Adipocyte (in vitro differentiated cells): ENCODE measurements at regions not wholly inside any gene's neighbourhood (a gene's known extent, or its start where the extent isn't known, plus 50 kb on each side); places are given as distances from the start of the nearest gene placed in this dataset.
"Not testable (repeated sequence)": the region's sequence is repeated elsewhere in the genome, so short reads cannot be mapped to it uniquely, and the experiment has no call there.

Experiments
- DNase-seq: peaks from one replicate; pipeline ENCODE4 v3.0.0-alpha.2; 2015; ENCODE audit warnings: low read depth
- H3K27me3 ChIP-seq: replicated peaks from 2 replicates; pipeline ENCODE4 v1.7.0; 2013; ENCODE audit warnings: mild to moderate bottlenecking, low read length, moderate library complexity; ENCODE audit not compliant: control insufficient read depth, insufficient read depth
- H3K36me3 ChIP-seq: 2 replicates; pipeline ENCODE4 v1.7.0; 2013; ENCODE audit warnings: low read length, mild to moderate bottlenecking, moderate library complexity; ENCODE audit not compliant: control insufficient read depth, insufficient read depth, severe bottlenecking
- H3K4me1 ChIP-seq: 2 replicates; pipeline ENCODE4 v1.7.0; 2013; ENCODE audit warnings: mild to moderate bottlenecking, low read length, moderate library complexity; ENCODE audit not compliant: control insufficient read depth, insufficient read depth
- H3K4me3 ChIP-seq: 2 replicates; pipeline ENCODE4 v1.7.0; 2013; ENCODE audit warnings: mild to moderate bottlenecking, low read length, moderate library complexity
- H3K9ac ChIP-seq: 2 replicates; pipeline ENCODE4 v1.7.0; 2013; ENCODE audit warnings: mild to moderate bottlenecking, low read length, moderate library complexity
- H3K9me3 ChIP-seq: 2 replicates; pipeline ENCODE4 v1.7.0; 2013; ENCODE audit warnings: mild to moderate bottlenecking, low read length, moderate library complexity; ENCODE audit not compliant: control insufficient read depth

DNA sequence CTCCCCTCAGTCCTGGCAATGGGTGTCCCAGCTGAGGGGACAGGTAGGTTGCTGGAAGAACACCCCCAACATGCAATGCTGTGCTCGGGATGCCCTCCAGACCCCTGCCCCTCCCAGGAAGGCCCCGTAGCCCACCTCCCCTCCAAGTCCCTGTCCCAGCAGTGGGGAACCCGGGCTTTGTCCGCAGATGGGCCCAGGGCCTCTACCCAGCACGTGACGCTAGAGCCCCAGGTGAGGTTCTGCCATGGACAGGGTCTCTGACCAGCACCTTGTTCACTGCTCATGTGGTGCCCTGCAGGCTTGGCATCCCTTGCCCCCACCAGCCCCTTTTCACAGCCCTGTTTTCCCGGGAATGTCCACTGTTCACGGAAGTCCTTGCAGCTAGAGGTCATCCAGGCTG lies 220.0 kb upstream of the SGCG start:
- Histone ChIP-seq H3K9me3 (no peaks in the 10 kb centered on the region), H3K27me3 (no peaks in the 10 kb centered on the region), H3K4me1 (no peaks in the 10 kb centered on the region), H3K4me3 (no peak overlapping the region), H3K36me3 (no peaks in the 10 kb centered on the region), H3K9ac (no peak overlapping the region)
- no peak for DNase-seq

DNA sequence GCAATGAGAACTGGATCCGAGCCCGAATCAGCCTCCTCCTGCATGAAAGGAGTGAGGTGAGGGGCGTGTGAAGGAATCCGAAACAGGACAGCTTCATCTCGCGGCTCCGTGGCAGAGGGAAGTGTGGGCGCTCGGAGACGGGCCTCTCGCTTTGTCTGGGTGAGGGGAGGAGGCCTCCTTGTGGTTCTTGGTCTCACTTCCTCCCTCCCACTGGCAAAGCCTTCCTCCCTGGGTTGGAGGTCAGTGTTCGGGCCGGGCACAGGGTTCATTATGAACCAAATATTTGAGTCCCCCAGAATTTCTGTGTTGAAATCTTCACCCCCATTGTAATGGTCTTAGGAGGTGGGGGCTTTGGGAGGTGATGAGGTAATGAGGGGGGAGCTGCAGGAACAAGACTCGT lies 219.4 kb upstream of the SGCG start:
- not testable (repeated sequence) for H3K9me3 ChIP-seq, H3K36me3 ChIP-seq, DNase-seq

DNA sequence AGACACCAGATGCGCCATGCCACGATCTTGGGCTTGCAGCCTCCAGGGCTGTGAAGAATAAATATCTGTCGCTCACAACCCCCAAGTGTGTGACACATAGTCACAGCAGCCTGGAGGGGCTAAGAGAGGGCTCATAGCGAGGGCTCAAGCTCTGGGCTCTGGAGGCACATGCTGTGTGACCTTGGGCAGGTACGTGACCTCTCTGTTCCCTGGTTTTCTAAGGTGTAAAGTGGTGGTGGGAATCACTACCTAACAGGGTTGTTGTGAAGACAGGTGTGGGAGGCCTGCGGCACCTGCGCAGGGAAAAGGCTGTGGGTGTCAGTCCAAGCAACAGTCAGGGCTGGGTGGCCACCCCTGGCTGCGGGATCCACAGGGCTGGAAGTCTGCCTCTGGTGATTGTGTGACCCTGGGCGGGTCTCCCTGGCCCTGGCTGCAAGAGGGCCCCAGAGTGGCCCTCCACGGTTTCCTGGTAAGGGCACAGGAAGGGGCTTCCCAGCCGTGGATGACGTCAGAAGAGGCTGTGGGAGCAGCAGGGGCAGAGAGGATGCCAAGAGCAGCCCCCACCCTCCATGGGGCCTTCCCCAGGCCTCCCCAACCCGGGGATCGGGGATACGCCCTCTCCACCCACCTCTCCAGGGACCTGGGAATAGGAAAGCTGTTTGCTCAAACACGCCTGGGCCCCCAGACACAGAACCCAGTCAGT lies 218.8 kb upstream of the SGCG start:
- Histone ChIP-seq H3K4me3 (no peak overlapping the region), H3K27me3 (no peaks in the 10 kb centered on the region), H3K9me3 (no peaks in the 10 kb centered on the region), H3K9ac (no peak overlapping the region), H3K4me1 (no peaks in the 10 kb centered on the region), H3K36me3 (no peaks in the 10 kb centered on the region)
- DNase-seq, result no peak

More for the DNA sequence above, 219.4 kb upstream of the SGCG start:
- H3K4me1 ChIP-seq, H3K4me3 ChIP-seq, H3K27me3 ChIP-seq, H3K9ac ChIP-seq: not testable (repeated sequence)

DNA sequence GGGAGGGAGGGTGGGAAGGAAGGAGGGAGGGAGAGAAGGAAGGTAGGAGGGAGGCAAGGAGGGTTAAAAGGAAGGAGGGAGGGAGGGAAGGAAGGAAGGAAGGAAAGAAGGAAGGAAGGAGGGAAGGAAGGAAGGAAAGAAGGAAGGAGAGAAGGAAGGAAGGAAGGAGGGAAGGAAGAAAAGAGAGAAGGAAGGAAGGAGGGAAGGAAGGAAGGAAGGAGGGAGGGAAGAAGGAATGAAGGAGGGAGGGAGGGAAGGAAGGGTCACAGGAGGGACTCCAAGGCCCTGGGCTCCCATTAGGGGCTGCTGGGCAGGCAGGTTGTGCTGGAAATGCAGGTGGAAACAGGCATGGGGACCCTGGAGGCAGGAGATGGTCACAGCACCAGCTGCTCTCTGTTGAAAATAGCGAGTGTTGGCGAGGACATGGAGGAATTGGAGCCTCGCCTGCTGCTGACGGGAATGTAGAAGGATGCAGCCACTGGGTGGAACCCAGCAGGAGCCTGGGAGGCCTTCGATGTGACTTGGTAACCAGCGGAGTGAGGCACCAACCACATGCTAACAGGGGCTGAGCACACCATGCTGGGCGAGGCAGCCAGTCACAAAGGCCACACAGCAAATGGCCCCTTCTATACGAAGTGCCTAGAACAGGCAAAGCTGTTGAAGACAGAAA lies 217.3 kb upstream of the SGCG start:
- H3K4me1 ChIP-seq, H3K9me3 ChIP-seq, H3K36me3 ChIP-seq, H3K4me3 ChIP-seq, H3K27me3 ChIP-seq, DNase-seq, H3K9ac ChIP-seq: not testable (repeated sequence)

DNA sequence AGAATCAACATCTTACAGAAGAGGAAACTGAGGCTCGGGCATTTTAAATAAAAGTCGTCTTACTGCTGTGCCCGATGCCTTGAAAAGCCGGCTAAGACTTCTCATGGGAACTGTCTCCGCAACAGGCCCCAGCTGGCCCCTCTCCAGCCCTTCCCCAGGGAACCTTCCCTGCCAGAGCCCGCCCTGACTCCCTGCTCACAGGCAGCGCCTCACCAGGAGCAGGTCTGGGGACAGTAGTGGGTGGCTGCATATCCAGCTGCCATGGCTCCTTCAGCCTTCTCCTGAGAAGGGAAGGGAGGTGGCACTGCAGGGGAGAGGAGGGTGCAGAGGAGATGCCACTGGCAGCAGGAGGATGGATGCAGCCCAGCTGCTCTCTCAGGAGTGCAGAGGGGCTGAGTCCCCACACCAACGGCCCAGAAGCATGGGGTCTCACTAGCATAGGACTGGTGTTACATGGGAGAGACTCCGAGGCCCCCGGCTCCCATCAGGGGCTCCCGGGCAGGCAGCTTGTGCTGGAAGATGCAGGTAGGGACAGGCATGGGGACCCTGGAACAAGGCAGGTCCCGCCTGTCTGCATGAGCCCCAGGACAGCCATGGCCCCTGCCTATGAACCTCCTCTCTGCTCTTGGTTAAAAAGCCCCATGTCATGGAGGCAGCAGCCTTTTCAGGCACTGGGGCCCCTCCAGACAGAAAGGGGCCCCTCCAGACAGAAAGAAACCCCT lies 216.4 kb upstream of the SGCG start:
- H3K9me3 ChIP-seq, result no peaks in the 10 kb centered on the region
- no peak overlapping the region for H3K9ac ChIP-seq
- H3K4me3 ChIP-seq, result no peak overlapping the region
- no peaks in the 10 kb centered on the region for H3K36me3 ChIP-seq
- H3K27me3 ChIP-seq, result peaks cover 10% of the 10 kb centered on the region
- DNase-seq, result no peak
- H3K4me1 ChIP-seq, result no peaks in the 10 kb centered on the region

DNA sequence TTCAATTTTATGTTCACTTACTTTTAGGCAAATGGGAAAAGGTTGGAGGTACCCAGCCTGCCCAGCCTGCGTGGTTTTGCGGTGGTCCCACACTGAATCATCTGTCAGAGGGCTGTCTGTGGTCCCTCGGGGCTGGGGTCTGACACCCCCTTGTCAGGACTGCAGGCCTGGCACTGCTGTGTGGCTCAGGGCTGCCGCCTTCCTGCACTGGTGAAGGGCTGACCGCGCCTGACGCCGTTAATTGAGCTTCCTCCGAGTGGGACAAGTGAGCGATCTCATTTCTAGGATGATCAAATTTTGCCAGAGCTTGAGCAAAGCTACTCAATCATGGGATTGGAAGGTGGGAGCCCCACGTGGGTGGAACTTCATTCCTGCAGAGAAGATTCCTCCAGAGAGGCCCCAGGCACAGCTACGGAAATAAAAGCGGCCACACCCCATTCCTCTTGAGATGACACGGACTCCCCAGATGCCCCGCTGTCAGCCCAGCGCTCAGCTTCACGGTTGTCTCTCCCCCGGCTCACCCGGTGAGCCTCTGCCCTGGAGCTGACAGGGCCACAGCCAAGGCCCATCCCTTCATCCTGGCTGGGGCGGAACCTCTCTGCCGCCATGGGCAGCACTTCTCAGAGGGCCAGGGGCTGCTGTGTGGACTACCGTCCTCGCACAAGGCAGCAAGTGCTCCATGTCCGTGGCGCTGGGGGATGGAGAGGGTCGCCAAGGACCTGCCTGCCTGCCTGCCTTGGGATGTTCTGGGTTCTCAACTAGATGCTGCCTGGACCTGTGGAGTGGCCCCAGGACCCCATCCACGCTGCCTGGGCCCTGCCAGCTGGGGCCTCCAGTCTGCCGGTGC lies 215.5 kb upstream of the SGCG start:
- H3K9ac ChIP-seq, DNase-seq, H3K4me1 ChIP-seq, H3K4me3 ChIP-seq, H3K9me3 ChIP-seq, H3K36me3 ChIP-seq, H3K27me3 ChIP-seq: not testable (repeated sequence)

DNA sequence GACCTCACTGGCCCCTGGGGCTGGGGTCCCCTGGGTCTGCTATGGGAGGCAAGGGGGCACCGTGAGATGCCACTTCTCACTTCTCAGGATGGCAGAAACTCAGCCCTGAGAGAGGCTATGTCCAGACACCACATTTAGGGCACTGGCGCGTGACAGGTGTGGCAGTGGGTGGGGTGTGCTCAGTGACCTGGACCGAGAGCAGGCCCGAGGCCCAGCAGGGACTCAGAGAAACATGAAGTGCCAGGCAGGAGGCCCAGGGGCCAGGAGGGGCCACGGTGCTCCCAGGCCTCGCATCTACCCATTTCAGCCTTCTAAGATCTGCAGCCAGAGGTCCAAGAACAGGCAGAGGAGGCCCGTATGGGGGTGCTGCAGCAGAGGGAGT lies 214.9 kb upstream of the SGCG start:
- not testable (repeated sequence) for H3K4me1 ChIP-seq, H3K27me3 ChIP-seq, H3K4me3 ChIP-seq, H3K9me3 ChIP-seq, H3K36me3 ChIP-seq, DNase-seq, H3K9ac ChIP-seq

DNA sequence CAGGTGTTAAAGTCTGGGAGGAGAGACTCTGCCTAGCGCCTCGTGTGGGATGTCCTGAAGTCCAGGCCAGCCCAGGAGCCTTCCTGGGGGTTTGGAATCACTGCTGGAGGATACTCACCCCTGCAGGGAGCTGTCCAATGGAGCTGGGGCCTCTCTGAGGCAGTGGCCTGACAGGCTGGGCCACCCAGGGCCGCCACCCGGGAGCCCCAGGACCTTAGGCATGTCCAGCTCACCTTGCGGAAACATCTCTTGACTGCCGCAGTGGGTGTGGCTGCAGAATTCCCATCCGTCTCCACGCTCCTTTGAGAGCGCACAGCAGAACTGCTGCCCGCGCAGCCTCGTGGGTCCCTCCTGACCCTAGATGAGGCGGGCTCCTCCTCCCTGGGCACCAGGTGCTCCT lies 214.0 kb upstream of the SGCG start:
- not testable (repeated sequence) for H3K4me3 ChIP-seq, H3K4me1 ChIP-seq, H3K36me3 ChIP-seq, H3K9me3 ChIP-seq, H3K9ac ChIP-seq, H3K27me3 ChIP-seq, DNase-seq

DNA sequence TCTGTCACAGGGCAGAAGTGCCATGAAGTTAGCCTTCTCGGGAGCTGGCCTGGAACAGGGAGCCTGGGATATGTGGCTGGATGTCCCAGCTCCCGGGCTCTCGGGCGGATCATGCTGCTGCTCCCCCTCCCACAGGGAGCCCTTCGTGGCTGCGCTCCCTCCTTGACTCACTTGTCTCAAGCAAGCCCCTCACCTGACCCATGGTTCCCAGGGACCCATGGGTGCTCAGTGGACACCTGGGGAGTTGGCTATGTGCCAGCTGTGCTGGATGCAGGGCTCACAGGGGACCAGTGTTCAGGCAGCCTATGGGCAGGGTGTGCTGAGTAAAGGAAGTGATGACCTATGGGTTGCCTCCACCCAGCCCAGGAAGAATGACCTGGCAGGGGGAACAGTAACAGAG lies 213.1 kb upstream of the SGCG start:
- H3K27me3 ChIP-seq, result peaks cover 10% of the 10 kb centered on the region
- no peaks in the 10 kb centered on the region for H3K4me1 ChIP-seq
- H3K36me3 ChIP-seq, result no peaks in the 10 kb centered on the region
- no peak overlapping the region for H3K4me3 ChIP-seq
- DNase-seq, result no peak
- no peak overlapping the region for H3K9ac ChIP-seq
- H3K9me3 ChIP-seq, result no peaks in the 10 kb centered on the region

DNA sequence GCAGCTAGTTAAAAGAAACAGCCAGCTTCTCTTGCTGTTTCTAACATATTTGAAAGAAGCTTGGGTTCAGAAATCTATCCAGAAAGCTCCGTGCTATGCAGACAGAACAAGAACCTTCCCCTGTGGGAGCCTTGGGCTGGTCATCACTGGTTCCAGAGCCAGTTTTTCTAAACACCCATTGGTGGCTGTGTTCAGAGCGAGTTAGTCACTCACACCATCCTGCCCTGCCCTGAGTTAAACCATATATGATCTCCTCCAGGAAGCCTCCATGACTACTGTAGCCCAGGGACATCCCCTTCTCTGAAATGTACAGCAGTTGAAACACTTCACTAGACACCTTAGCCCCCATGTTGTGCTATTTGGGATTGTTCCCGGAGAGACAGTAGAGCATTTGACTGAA lies 200.8 kb upstream of the SGCG start:
- Histone ChIP-seq H3K4me1 (no peaks in the 10 kb centered on the region), H3K9ac (no peak overlapping the region), H3K36me3 (no peaks in the 10 kb centered on the region), H3K9me3 (peaks cover 13% of the 10 kb centered on the region), H3K4me3 (no peak overlapping the region), H3K27me3 (no peaks in the 10 kb centered on the region)
- DNase-seq, result no peak

DNA sequence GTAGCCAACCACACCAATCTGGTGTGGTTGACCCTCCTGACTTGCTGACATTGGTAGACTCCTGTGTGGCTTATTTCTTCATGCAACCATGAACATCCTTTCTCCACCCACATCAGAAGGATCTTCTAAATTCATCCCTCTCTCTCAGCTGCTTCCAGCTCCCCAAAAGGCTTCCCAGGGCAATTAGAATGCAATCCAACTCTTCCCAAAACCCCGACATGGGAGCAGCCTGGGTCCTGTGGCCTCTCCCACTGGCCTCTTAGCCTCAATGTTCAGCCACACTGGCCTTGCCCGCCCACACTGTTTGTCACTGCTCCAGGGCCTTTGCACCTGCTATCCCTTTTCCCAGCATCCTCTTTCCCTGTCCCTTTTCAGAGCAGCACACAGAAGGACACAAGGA lies 199.8 kb upstream of the SGCG start:
- H3K4me1 ChIP-seq, result no peaks in the 10 kb centered on the region
- no peaks in the 10 kb centered on the region for H3K27me3 ChIP-seq
- no peak for DNase-seq
- no peak overlapping the region for H3K9ac ChIP-seq
- H3K9me3 ChIP-seq, result peaks cover 13% of the 10 kb centered on the region
- H3K36me3 ChIP-seq, result no peaks in the 10 kb centered on the region
- no peak overlapping the region for H3K4me3 ChIP-seq
